Endodermal cell (in vitro differentiated cells): ENCODE measurements at regions not wholly inside any gene's neighbourhood (a gene's known extent, or its start where the extent isn't known, plus 50 kb on each side); places are given as distances from the start of the nearest gene placed in this dataset.
A peak's percentile ranks its signal among the peaks of the same experiment; 100 is the strongest.

ENCODE experiments used
- DNase-seq: peaks from one replicate; pipeline ENCODE4 v3.0.0-alpha.2; 2017
- H3K27ac ChIP-seq: 2 replicates; pipeline ENCODE4 v1.5.1; 2013; ENCODE audit warnings: mild to moderate bottlenecking, low read depth, low read length, moderate library complexity
- H3K27me3 ChIP-seq: 2 replicates; pipeline ENCODE4 v1.6.1; 2013; ENCODE audit warnings: mild to moderate bottlenecking, low read length, moderate library complexity; ENCODE audit not compliant: insufficient read depth, control insufficient read depth, poor library complexity, severe bottlenecking
- H3K36me3 ChIP-seq: 2 replicates; pipeline ENCODE4 v1.7.0; 2013; ENCODE audit warnings: mild to moderate bottlenecking, low read length, moderate library complexity; ENCODE audit not compliant: control insufficient read depth, insufficient read depth
- H3K4me1 ChIP-seq: one replicate; pipeline ENCODE4 v1.7.0; 2013; ENCODE audit warnings: low read length; ENCODE audit not compliant: control insufficient read depth, insufficient read depth
- H3K4me3 ChIP-seq: 2 replicates; pipeline ENCODE4 v1.5.1; 2013; ENCODE audit warnings: mild to moderate bottlenecking, low read length, moderate library complexity
- H3K9ac ChIP-seq: 2 replicates; pipeline ENCODE4 v1.6.1; 2013; ENCODE audit warnings: mild to moderate bottlenecking, low read length, moderate library complexity; ENCODE audit not compliant: poor library complexity, severe bottlenecking; ENCODE audit errors: extremely low read depth
- H3K9me3 ChIP-seq: 2 replicates; pipeline ENCODE4 v1.6.1; 2013; ENCODE audit warnings: mild to moderate bottlenecking, low read length, moderate library complexity; ENCODE audit not compliant: control insufficient read depth
- H3K27ac Mint-ChIP-seq: 2 replicates; pipeline ENCODE4 v1.8.0; 2020; ENCODE audit warnings: mixed read lengths
- H3K27me3 Mint-ChIP-seq: 2 replicates; pipeline ENCODE4 v1.8.0; 2021; ENCODE audit warnings: mild to moderate bottlenecking, mixed read lengths; ENCODE audit not compliant: insufficient read depth
- H3K36me3 Mint-ChIP-seq: 2 replicates; pipeline ENCODE4 v1.8.0; 2020; ENCODE audit warnings: low read depth, mixed read lengths
- H3K4me1 Mint-ChIP-seq: 2 replicates; pipeline ENCODE4 v1.8.0; 2020; ENCODE audit warnings: mixed read lengths
- H3K4me3 Mint-ChIP-seq: 2 replicates; pipeline ENCODE4 v1.8.0; 2020; ENCODE audit warnings: mild to moderate bottlenecking, moderate library complexity, mixed read lengths
- H3K9me3 Mint-ChIP-seq: 2 replicates; pipeline ENCODE4 v1.8.0; 2020; ENCODE audit warnings: mild to moderate bottlenecking, mixed read lengths
- CTCF ChIP-seq: fragments of 200-600 bp; sonication (generic); conservative IDR thresholded peaks from 2 replicates; pipeline ENCODE4 v1.5.0; 2021; ENCODE audit warnings: antibody characterized with exemption, mild to moderate bottlenecking
- WGBS, 2 experiments: methylation state at CpG; one replicate each; pipeline versions ENCODE4 v1.1.5 to v1.1.7; 2013; ENCODE audit warnings: missing lambda C conversion rate in 2 of 2, mixed read lengths in 1 of 2; ENCODE audit not compliant: insufficient coverage in 1 of 2, insufficient read length in 1 of 2; 5-methylcytosine and 5-hydroxymethylcytosine counted together

GRCh38 chr1:183721041-183721440, 67.9 kb upstream of the APOBEC4 start:
- no peak overlapping the region for H3K27ac Mint-ChIP-seq
- Histone ChIP-seq H3K4me1 (peaks cover 8% of the 10 kb centered on the region), H3K9me3 (no peaks in the 10 kb centered on the region), H3K9ac (no peak overlapping the region), H3K4me3 (no peak overlapping the region), H3K36me3 (no peaks in the 10 kb centered on the region), H3K27ac (no peak overlapping the region), H3K27me3 (no peaks in the 10 kb centered on the region)
- no peak overlapping the region for H3K4me3 Mint-ChIP-seq
- no peak for TF ChIP-seq CTCF
- no peak for DNase-seq
- no peaks in the 10 kb centered on the region for H3K27me3 Mint-ChIP-seq
- H3K36me3 Mint-ChIP-seq, result no peaks in the 10 kb centered on the region
- 88 to 93% methylated on average over 1 of the region's 1 CpG for WGBS, 2 experiments
- peaks cover 8% of the 10 kb centered on the region for H3K4me1 Mint-ChIP-seq
- no peaks in the 10 kb centered on the region for H3K9me3 Mint-ChIP-seq

- Mint-ChIP-seq H3K27ac (no peak overlapping the region), H3K9me3 (no peaks in the 10 kb centered on the region), H3K4me1 (peaks cover 15% of the 10 kb centered on the region), H3K36me3 (no peaks in the 10 kb centered on the region), H3K27me3 (no peaks in the 10 kb centered on the region), H3K4me3 (no peak overlapping the region)
- Histone ChIP-seq H3K27me3 (no peaks in the 10 kb centered on the region), H3K27ac (no peak overlapping the region), H3K9ac (no peak overlapping the region), H3K36me3 (no peaks in the 10 kb centered on the region), H3K4me1 (peaks cover 8% of the 10 kb centered on the region), H3K9me3 (no peaks in the 10 kb centered on the region), H3K4me3 (no peak overlapping the region)
- TF ChIP-seq CTCF, result no peak
- no peak for DNase-seq
- WGBS, 2 experiments, result 92 to 93% methylated on average over 2 to 3 of the region's 3 CpGs
Measured at GRCh38 chr1:183720028-183720427, 66.9 kb upstream of the APOBEC4 start.

- Mint-ChIP-seq H3K27ac (peak overlapping the region; percentile 81), H3K4me3 (no peak overlapping the region), H3K27me3 (no peaks in the 10 kb centered on the region), H3K9me3 (no peaks in the 10 kb centered on the region), H3K4me1 (peaks cover 15% of the 10 kb centered on the region), H3K36me3 (no peaks in the 10 kb centered on the region)
- Histone ChIP-seq H3K4me1 (peaks cover 8% of the 10 kb centered on the region), H3K9me3 (no peaks in the 10 kb centered on the region), H3K9ac (peak overlapping the region; percentile 40), H3K27ac (no peak overlapping the region), H3K36me3 (no peaks in the 10 kb centered on the region), H3K4me3 (no peak overlapping the region), H3K27me3 (no peaks in the 10 kb centered on the region)
- 63 to 86% methylated on average over 1 to 2 of the region's 2 CpGs for WGBS, 2 experiments
- DNase-seq, result peak; percentile 64
- TF ChIP-seq CTCF, result no peak
Measured at GRCh38 chr1:183719289-183719688, 66.2 kb upstream of the APOBEC4 start.
